ENCODE measurements at regions not wholly inside any gene's neighbourhood (a gene's known extent, or its start where the extent isn't known, plus 50 kb on each side); places are given as distances from the start of the nearest gene placed in this dataset.
"Not testable (repeated sequence)": the region's sequence is repeated elsewhere in the genome, so short reads cannot be mapped to it uniquely, and the experiment has no call there.

GRCh38 chr10:57657164-57657765, 610.4 kb downstream of the IPMK start:
- peak; percentile 79 for TF ChIP-seq CTCF (conservative IDR thresholded peaks at IDR 0.05; ENCODE audit: low read depth, low read length)
- H3K4me1 ChIP-seq (ENCODE audit: low read depth, poor library complexity, severe bottlenecking), result no peaks in the 10 kb centered on the region
- H4K20me1 ChIP-seq (ENCODE audit: insufficient read depth), result no peaks in the 10 kb centered on the region
- no peak overlapping the region for H3K4me2 ChIP-seq
- H3K79me2 ChIP-seq (ENCODE audit: insufficient read depth, low read depth), result no peaks in the 10 kb centered on the region
- H3K27ac ChIP-seq, result no peak overlapping the region
- no peak overlapping the region for H2AFZ ChIP-seq (ENCODE audit: low read depth)
- no peak overlapping the region for H3K9ac ChIP-seq
- H3K4me3 ChIP-seq (IDR thresholded peaks at IDR 0.05; ENCODE audit: insufficient read depth, low read depth, low read length), result no peak overlapping the region
- H3K36me3 ChIP-seq (ENCODE audit: insufficient read depth), result no peaks in the 10 kb centered on the region
- H3K27me3 ChIP-seq (ENCODE audit: insufficient read depth, low read depth), result no peaks in the 10 kb centered on the region

GRCh38 chr10:57654856-57655255, 612.8 kb downstream of the IPMK start:
- Histone ChIP-seq H3K36me3 (ENCODE audit: insufficient read depth) (no peaks in the 10 kb centered on the region), H3K9ac (no peak overlapping the region), H3K79me2 (ENCODE audit: insufficient read depth, low read depth) (no peaks in the 10 kb centered on the region), H3K27me3 (ENCODE audit: insufficient read depth, low read depth) (no peaks in the 10 kb centered on the region), H3K4me1 (ENCODE audit: low read depth, poor library complexity, severe bottlenecking) (no peaks in the 10 kb centered on the region), H3K4me3 (IDR thresholded peaks at IDR 0.05; ENCODE audit: insufficient read depth, low read depth, low read length) (no peak overlapping the region), H3K27ac (no peak overlapping the region), H4K20me1 (ENCODE audit: insufficient read depth) (no peaks in the 10 kb centered on the region), H2AFZ (ENCODE audit: low read depth) (no peak overlapping the region), H3K4me2 (no peak overlapping the region)
- TF ChIP-seq CTCF (conservative IDR thresholded peaks at IDR 0.05; ENCODE audit: low read depth, low read length), result no peak

GRCh38 chr10:57645108-57645507, 622.6 kb downstream of the IPMK start:
- not testable (repeated sequence) for H3K4me1 ChIP-seq (ENCODE audit: low read depth, poor library complexity, severe bottlenecking); H4K20me1 ChIP-seq (ENCODE audit: insufficient read depth); H3K4me2 ChIP-seq; H3K79me2 ChIP-seq (ENCODE audit: insufficient read depth, low read depth); H3K27me3 ChIP-seq (ENCODE audit: insufficient read depth, low read depth); H3K9ac ChIP-seq; H3K27ac ChIP-seq; H2AFZ ChIP-seq (ENCODE audit: low read depth); H3K36me3 ChIP-seq (ENCODE audit: insufficient read depth); H3K4me3 ChIP-seq (IDR thresholded peaks at IDR 0.05; ENCODE audit: insufficient read depth, low read depth, low read length)

GRCh38 chr10:57638411-57638810, 629.3 kb downstream of the IPMK start:
- no peak overlapping the region for H3K27ac ChIP-seq
- H2AFZ ChIP-seq (ENCODE audit: low read depth), result no peak overlapping the region
- no peak overlapping the region for H3K9ac ChIP-seq
- no peaks in the 10 kb centered on the region for H4K20me1 ChIP-seq (ENCODE audit: insufficient read depth)
- H3K4me1 ChIP-seq (ENCODE audit: low read depth, poor library complexity, severe bottlenecking), result no peaks in the 10 kb centered on the region
- TF ChIP-seq CTCF (conservative IDR thresholded peaks at IDR 0.05; ENCODE audit: low read depth, low read length), result no peak
- no peaks in the 10 kb centered on the region for H3K36me3 ChIP-seq (ENCODE audit: insufficient read depth)
- H3K79me2 ChIP-seq (ENCODE audit: insufficient read depth, low read depth), result no peaks in the 10 kb centered on the region
- H3K4me2 ChIP-seq, result no peak overlapping the region
- H3K27me3 ChIP-seq (ENCODE audit: insufficient read depth, low read depth), result no peaks in the 10 kb centered on the region
- no peak overlapping the region for H3K4me3 ChIP-seq (IDR thresholded peaks at IDR 0.05; ENCODE audit: insufficient read depth, low read depth, low read length)

- Histone ChIP-seq H3K27ac (no peak overlapping the region), H3K4me1 (ENCODE audit: low read depth, poor library complexity, severe bottlenecking) (no peaks in the 10 kb centered on the region), H3K36me3 (ENCODE audit: insufficient read depth) (no peaks in the 10 kb centered on the region), H3K9ac (no peak overlapping the region), H3K79me2 (ENCODE audit: insufficient read depth, low read depth) (no peaks in the 10 kb centered on the region), H4K20me1 (ENCODE audit: insufficient read depth) (no peaks in the 10 kb centered on the region), H3K27me3 (ENCODE audit: insufficient read depth, low read depth) (no peaks in the 10 kb centered on the region), H3K4me2 (no peak overlapping the region), H2AFZ (ENCODE audit: low read depth) (no peak overlapping the region), H3K4me3 (IDR thresholded peaks at IDR 0.05; ENCODE audit: insufficient read depth, low read depth, low read length) (no peak overlapping the region)
- no peak for TF ChIP-seq CTCF (conservative IDR thresholded peaks at IDR 0.05; ENCODE audit: low read depth, low read length)
Observed at GRCh38 chr10:57628592-57629284, 639.0 kb downstream of the IPMK start.

Measured in KMS-11 (cell line).